ENCODE measurements at regions not wholly inside any gene's neighbourhood (a gene's known extent, or its start where the extent isn't known, plus 50 kb on each side); places are given as distances from the start of the nearest gene placed in this dataset.
"Not testable (repeated sequence)": the region's sequence is repeated elsewhere in the genome, so short reads cannot be mapped to it uniquely, and the experiment has no call there.

GRCh38 chr16:22653876-22654275 is 143.2 kb downstream of the NPIPB5 start:
- DNase-seq = no peak
- H3K36me3 ChIP-seq = no peaks in the 10 kb centered on the region
- H3K9me3 ChIP-seq = no peaks in the 10 kb centered on the region
- H3K4me1 ChIP-seq = no peaks in the 10 kb centered on the region
- no peaks in the 10 kb centered on the region for H3K27me3 ChIP-seq
- no peak overlapping the region for H3K4me3 ChIP-seq (ENCODE audit: low read depth, low read length)
- TF ChIP-seq CTCF (IDR thresholded peaks at IDR 0.05; ENCODE audit: low read depth, low read length) = no peak

- H3K36me3 ChIP-seq; H3K27me3 ChIP-seq; H3K9me3 ChIP-seq; DNase-seq; H3K4me3 ChIP-seq (ENCODE audit: low read depth, low read length); H3K4me1 ChIP-seq: not testable (repeated sequence)
Measured at GRCh38 chr16:22656573-22656972, 145.9 kb downstream of the NPIPB5 start.

GRCh38 chr16:22659933-22660332 is 149.2 kb downstream of the NPIPB5 start:
- Histone ChIP-seq H3K27me3 (no peaks in the 10 kb centered on the region), H3K9me3 (no peaks in the 10 kb centered on the region), H3K4me1 (no peaks in the 10 kb centered on the region), H3K4me3 (ENCODE audit: low read depth, low read length) (no peak overlapping the region), H3K36me3 (no peaks in the 10 kb centered on the region)
- no peak for TF ChIP-seq CTCF (IDR thresholded peaks at IDR 0.05; ENCODE audit: low read depth, low read length)
- DNase-seq = no peak

GRCh38 chr16:22660441-22661160 is 149.9 kb downstream of the NPIPB5 start:
- Histone ChIP-seq H3K9me3 (no peaks in the 10 kb centered on the region), H3K27me3 (no peaks in the 10 kb centered on the region), H3K4me1 (no peaks in the 10 kb centered on the region), H3K36me3 (no peaks in the 10 kb centered on the region), H3K4me3 (ENCODE audit: low read depth, low read length) (no peak overlapping the region)
- no peak for DNase-seq
- TF ChIP-seq CTCF (IDR thresholded peaks at IDR 0.05; ENCODE audit: low read depth, low read length) = no peak

- TF ChIP-seq CTCF (IDR thresholded peaks at IDR 0.05; ENCODE audit: low read depth, low read length) = no peak
- no peak for DNase-seq
- Histone ChIP-seq H3K27me3 (no peaks in the 10 kb centered on the region), H3K36me3 (no peaks in the 10 kb centered on the region), H3K9me3 (no peaks in the 10 kb centered on the region), H3K4me3 (ENCODE audit: low read depth, low read length) (no peak overlapping the region), H3K4me1 (no peaks in the 10 kb centered on the region)
Measured at GRCh38 chr16:22661161-22661647, 150.5 kb downstream of the NPIPB5 start.

- H3K9me3 ChIP-seq; H3K4me3 ChIP-seq (ENCODE audit: low read depth, low read length); H3K27me3 ChIP-seq; DNase-seq; H3K4me1 ChIP-seq; H3K36me3 ChIP-seq: not testable (repeated sequence)
Measured at GRCh38 chr16:22662958-22663357, 151.0 kb upstream of the HS3ST2 start.

- no peak for DNase-seq
- no peaks in the 10 kb centered on the region for H3K9me3 ChIP-seq
- no peaks in the 10 kb centered on the region for H3K27me3 ChIP-seq
- TF ChIP-seq CTCF (IDR thresholded peaks at IDR 0.05; ENCODE audit: low read depth, low read length) = no peak
- no peaks in the 10 kb centered on the region for H3K36me3 ChIP-seq
- no peak overlapping the region for H3K4me3 ChIP-seq (ENCODE audit: low read depth, low read length)
- no peaks in the 10 kb centered on the region for H3K4me1 ChIP-seq
Measured at GRCh38 chr16:22663389-22664064, 150.4 kb upstream of the HS3ST2 start.

Measured in BE2C (cell line).